ENCODE measurements at regions not wholly inside any gene's neighbourhood (a gene's known extent, or its start where the extent isn't known, plus 50 kb on each side); places are given as distances from the start of the nearest gene placed in this dataset.

- TF ChIP-seq ELK1 (IDR thresholded peaks at IDR 0.05; ENCODE audit: low read depth, low read length) (no peak), PBX3 (IDR thresholded peaks at IDR 0.05) (no peak), NPAS2 (CRISPR knock-in tag; IDR thresholded peaks at IDR 0.05; ENCODE audit: borderline replicate concordance) (no peak), RCOR1 (IDR thresholded peaks at IDR 0.05; ENCODE audit: low read depth, low read length) (no peak), HOXB13 (CRISPR knock-in tag; IDR thresholded peaks at IDR 0.05; ENCODE audit: low read depth) (no peak), POLR2A (IDR thresholded peaks at IDR 0.05; ENCODE audit: low read length) (no peak), MAX (IDR thresholded peaks at IDR 0.05) (peak; percentile 43; the same call in 1 of the 2 replicates), SREBF2 (IDR thresholded peaks at IDR 0.05) (no peak), KDM5A (IDR thresholded peaks at IDR 0.05) (no peak), ZFP36 (IDR thresholded peaks at IDR 0.05; ENCODE audit: borderline replicate concordance, partially characterized antibody) (peak; percentile 77)
Observed at GRCh38 chr12:124720681-124721500, 142.8 kb downstream of the SCARB1 start (continued).

GRCh38 chr12:124720004-124720680, 143.5 kb downstream of the SCARB1 start:
- ATAC-seq (peak; percentile 59 to 66), DNase-seq (ENCODE audit: low read depth in 1 of 2, low spot score in 1 of 2) (peak; percentile 41 to 53), FAIRE-seq (no peak)
- peak overlapping the region; percentile 56 for H3K4me2 ChIP-seq
- ChIA-PET POLR2A (interaction anchor here (1.3 kb wide), 1 partner anchor 27 kb away, joined by 3 read pairs; no protein-coding TSS in a partner anchor), CTCF (interaction anchor here (0.6 to 1.7 kb wide), 11 partner anchors 8 to 158 kb away, joined by 3 to 5 read pairs (median 3); no protein-coding TSS in a partner anchor)
- H3K4me3 ChIP-seq, result no peak overlapping the region
- WGBS (ENCODE audit: missing lambda C conversion rate), result 55% methylated on average over 14 of the region's 14 CpGs
- H3K4me1 ChIP-seq, result peaks cover 33% of the 10 kb centered on the region
- H3K9me3 ChIP-seq, result no peaks in the 10 kb centered on the region
- H3K27ac ChIP-seq, result peak overlapping the region; percentile 47 to 68
- TF ChIP-seq KDM1A (IDR thresholded peaks at IDR 0.05; ENCODE audit: low read depth) (peak; percentile 86), E2F6 (IDR thresholded peaks at IDR 0.05; ENCODE audit: borderline replicate concordance, low read depth) (0 out of 2 replicates have a peak, but pooled peaks have one; percentile 19), MAZ (IDR thresholded peaks at IDR 0.05; ENCODE audit: borderline replicate concordance, low read depth, low read length) (no peak), EHMT2 (IDR thresholded peaks at IDR 0.05; ENCODE audit: low read depth) (no peak), SREBF2 (IDR thresholded peaks at IDR 0.05) (no peak), ESRRA (IDR thresholded peaks at IDR 0.05; ENCODE audit: borderline replicate concordance, low read length) (no peak), PHF8 (IDR thresholded peaks at IDR 0.05; ENCODE audit: borderline replicate concordance, low read depth) (no peak), TFCP2L1 (CRISPR knock-in tag; IDR thresholded peaks at IDR 0.05) (no peak), ATOH8 (CRISPR knock-in tag; IDR thresholded peaks at IDR 0.05; ENCODE audit: low read depth) (no peak), POLR2A (IDR thresholded peaks at IDR 0.05; ENCODE audit: low read length) (no peak), RARB (CRISPR knock-in tag; IDR thresholded peaks at IDR 0.05) (no peak), SMC3 (IDR thresholded peaks at IDR 0.05) (peak; percentile 44), NFE2L2 (conservative IDR thresholded peaks at IDR 0.05; ENCODE audit: low read length) (no peak), ZFP36 (IDR thresholded peaks at IDR 0.05; ENCODE audit: borderline replicate concordance, partially characterized antibody) (peak; percentile 94), JUN (IDR thresholded peaks at IDR 0.05) (no peak), NR3C1 (IDR thresholded peaks at IDR 0.05) (no peak), USF2 (IDR thresholded peaks at IDR 0.05) (no peak), REST (IDR thresholded peaks at IDR 0.05) (no peak), ZNF302 (CRISPR knock-in tag; IDR thresholded peaks at IDR 0.05) (no peak), MAFK (IDR thresholded peaks at IDR 0.05; ENCODE audit: partially characterized antibody) (no peak), GATA3 (IDR thresholded peaks at IDR 0.05; ENCODE audit: borderline replicate concordance) (no peak)

Data from A549 (cell line).